Activated gamma-delta T cell treated with anti-CD3 and anti-CD28 coated beads, Interleukin-2, amount 50 U/mL, for 16 hours (primary cell): ENCODE measurements at regions not wholly inside any gene's neighbourhood (a gene's known extent, or its start where the extent isn't known, plus 50 kb on each side); places are given as distances from the start of the nearest gene placed in this dataset.

ENCODE experiments used
- DNase-seq: peaks from one replicate; pipeline ENCODE4 v3.0.0-alpha.2; 2020; ENCODE audit warnings: low read depth

- DNase-seq: no peak
Observed at GRCh38 chr13:109857325-109857724, 70.9 kb upstream of the IRS2 start.

- no peak for DNase-seq
Observed at GRCh38 chr13:109856350-109856749, 70.0 kb upstream of the IRS2 start.

- no peak for DNase-seq
Observed at GRCh38 chr13:109853153-109853552, 66.8 kb upstream of the IRS2 start.

GRCh38 chr13:109846185-109846584 lies 59.8 kb upstream of the IRS2 start:
- DNase-seq: no peak

- no peak for DNase-seq
Observed at GRCh38 chr13:109844396-109844795, 58.0 kb upstream of the IRS2 start.

- DNase-seq: no peak
Observed at GRCh38 chr13:109843695-109844094, 57.3 kb upstream of the IRS2 start.

GRCh38 chr13:109842212-109842920 lies 56.0 kb upstream of the IRS2 start:
- no peak for DNase-seq

- DNase-seq: no peak
Observed at GRCh38 chr13:109840893-109841287, 54.5 kb upstream of the IRS2 start.

- no peak for DNase-seq
Observed at GRCh38 chr13:109840201-109840892, 54.0 kb upstream of the IRS2 start.

GRCh38 chr13:109836629-109837607 lies 50.5 kb upstream of the IRS2 start:
- no peak for DNase-seq
